HCT116 (cell line): ENCODE measurements at regions not wholly inside any gene's neighbourhood (a gene's known extent, or its start where the extent isn't known, plus 50 kb on each side); places are given as distances from the start of the nearest gene placed in this dataset.

Experiments used
- ATAC-seq: fragments of 200-7000 bp; cut with Tn5 transposase; 2 replicates; pipeline ENCODE4 v1.9.1; 2020; ENCODE audit warnings: mild to moderate bottlenecking, moderate library complexity
- BruUV-seq: library from RNA; stranded (reverse); fragments of 400-500 nt; replicated peaks from 2 replicates; lab custom pipeline; 2021; lab: Mats Ljungman, UMichigan
- CTCF ChIA-PET: fragments of 300-600 bp; sonication (Branson Sonifier 250); formaldehyde crosslinking; loops from one replicate; lab custom pipeline; 2021; ENCODE audit warnings: antibody characterized with exemption; lab: Charles Lee
- POLR2A ChIA-PET: fragments of 300-600, 350-600 bp; sonication (Branson Sonifier 250); formaldehyde crosslinking; loops from one replicate; lab custom pipeline; 2021; ENCODE audit warnings: antibody characterized with exemption; lab: Charles Lee
- RAD21 ChIA-PET, 2 experiments: fragments of 300-600 bp; sonication (Branson Sonifier 250); formaldehyde crosslinking; loops; one replicate each; lab custom pipeline; 2023; ENCODE audit warnings: low total read pairs in 2 of 2; ENCODE audit not compliant: uncharacterized antibody in 2 of 2, unreplicated experiment in 2 of 2, low non-redundant PET in 1 of 2; lab: Charles Lee
- DNase-seq: peaks from one replicate; pipeline ENCODE4 v3.0.0-alpha.2; 2010; ENCODE audit warnings: low read depth, low spot score
- H2AFZ ChIP-seq: fragments of 200-600 bp; shearing (Covaris generic), sonication (generic); 2 replicates; pipeline ENCODE4 v1.6.1; 2017; ENCODE audit warnings: low read depth, mixed run types, mixed read lengths, antibody characterized with exemption, low read length; ENCODE audit not compliant: poor library complexity, severe bottlenecking
- H3K27ac ChIP-seq: 2 replicates; pipeline ENCODE4 v1.5.1; 2012; ENCODE audit warnings: low read depth, low read length
- H3K27me3 ChIP-seq: fragments of 200-600 bp; sonication (generic); 2 replicates; pipeline ENCODE4 v1.6.1; 2016; ENCODE audit warnings: mixed run types, low read length, mixed read lengths; ENCODE audit not compliant: insufficient read depth
- H3K36me3 ChIP-seq, 2 experiments: fragments of 200-500 bp in 1 of 2; fragments of 200-600 bp in 1 of 2; sonication (Bioruptor generic) in 1 of 2; sonication (generic) in 1 of 2; 2 replicates each; pipeline versions ENCODE4 v1.5.1 to v1.6.1; 2014 to 2016; ENCODE audit warnings: low read length in 2 of 2, inconsistent platforms in 1 of 2, mixed read lengths in 1 of 2, mixed run types in 1 of 2; ENCODE audit not compliant: insufficient read depth in 2 of 2, control insufficient read depth in 1 of 2
- H3K4me1 ChIP-seq, 2 experiments: fragments of 200-600 bp in 1 of 2; sonication (generic) in 1 of 2; 2 replicates each; pipeline versions ENCODE4 v1.5.1 to v1.6.1; 2012 to 2017; ENCODE audit warnings: low read length in 2 of 2, inconsistent platforms in 1 of 2, mild to moderate bottlenecking in 1 of 2, mixed read lengths in 1 of 2, mixed run types in 1 of 2, moderate library complexity in 1 of 2; ENCODE audit not compliant: insufficient read depth in 2 of 2, control insufficient read depth in 1 of 2
- H3K4me2 ChIP-seq: fragments of 200-600 bp; sonication (generic); 2 replicates; pipeline ENCODE4 v1.6.1; 2017; ENCODE audit warnings: mixed run types, low read length, mixed read lengths
- H3K4me3 ChIP-seq, 2 experiments: fragments of 200-600 bp in 1 of 2; sonication (generic) in 1 of 2; replicated peaks in 1 of 2; 2 replicates each; pipeline ENCODE4 v1.5.1; 2011 to 2016; ENCODE audit warnings: low read length in 2 of 2, control low read depth in 1 of 2, low read depth in 1 of 2, mild to moderate bottlenecking in 1 of 2, mixed read lengths in 1 of 2, mixed run types in 1 of 2
- H3K79me2 ChIP-seq: fragments of 200-600 bp; sonication (generic); 2 replicates; pipeline ENCODE4 v1.6.1; 2017; ENCODE audit warnings: mild to moderate bottlenecking, mixed run types, low read length, moderate library complexity, mixed read lengths; ENCODE audit not compliant: insufficient read depth
- H3K9ac ChIP-seq: fragments of 200-600 bp; sonication (generic); 2 replicates; pipeline ENCODE4 v1.6.1; 2016; ENCODE audit warnings: low read length, mixed read lengths
- H3K9me2 ChIP-seq: fragments of 200-600 bp; sonication (generic), shearing (Covaris generic); 2 replicates; pipeline ENCODE4 v1.6.1; 2017; ENCODE audit warnings: mixed run types, mild to moderate bottlenecking, moderate library complexity; ENCODE audit not compliant: insufficient read depth
- H3K9me3 ChIP-seq, 2 experiments: fragments of 200-500 bp in 1 of 2; fragments of 200-600 bp in 1 of 2; sonication (Bioruptor generic) in 1 of 2; sonication (generic) in 1 of 2; 2 replicates each; pipeline ENCODE4 v1.6.1; 2014 to 2017; ENCODE audit warnings: low read length in 2 of 2, mixed read lengths in 2 of 2, inconsistent platforms in 1 of 2, low read depth in 1 of 2, mild to moderate bottlenecking in 1 of 2, mixed run types in 1 of 2, moderate library complexity in 1 of 2; ENCODE audit not compliant: control insufficient read depth in 1 of 2, insufficient read depth in 1 of 2
- H4K20me1 ChIP-seq: fragments of 200-600 bp; sonication (generic), shearing (Covaris generic); 2 replicates; pipeline ENCODE4 v1.6.1; 2017; ENCODE audit warnings: mixed run types, mild to moderate bottlenecking, moderate library complexity; ENCODE audit not compliant: insufficient read depth
- CBX3 ChIP-seq: IDR thresholded peaks from 2 replicates; pipeline ENCODE4 v1.6.1; 2012; ENCODE audit warnings: low read depth
- EGR1 ChIP-seq: IDR thresholded peaks from 2 replicates; pipeline ENCODE4 v1.6.1; 2012; ENCODE audit warnings: low read depth
- EZH2 ChIP-seq: fragments of 200-600 bp; sonication (generic); IDR thresholded peaks from 2 replicates; pipeline ENCODE4 v1.6.1; 2017; ENCODE audit warnings: antibody characterized with exemption, mixed run types
- POLR2A ChIP-seq: IDR thresholded peaks from 2 replicates; pipeline ENCODE4 v1.7.0; 2011; ENCODE audit warnings: borderline replicate concordance; ENCODE audit not compliant: insufficient read depth, insufficient read length; ENCODE audit errors: extremely low read depth
- SIN3A ChIP-seq: IDR thresholded peaks from 2 replicates; pipeline ENCODE4 v1.6.1; 2012; ENCODE audit warnings: low read depth
- SP1 ChIP-seq: IDR thresholded peaks from 2 replicates; pipeline ENCODE4 v1.6.1; 2012; ENCODE audit warnings: low read depth
- SRF ChIP-seq: IDR thresholded peaks from 2 replicates; pipeline ENCODE4 v1.6.1; 2012; ENCODE audit warnings: low read depth
- TCF7L2 ChIP-seq: IDR thresholded peaks from 2 replicates; pipeline ENCODE4 v1.7.0; 2011; ENCODE audit warnings: borderline replicate concordance, inconsistent platforms; ENCODE audit not compliant: insufficient read depth, insufficient read length; ENCODE audit errors: extremely low read depth
- YY1 ChIP-seq: IDR thresholded peaks from 2 replicates; pipeline ENCODE4 v1.6.1; 2011; ENCODE audit warnings: low read length, low read depth, moderate library complexity, mild to moderate bottlenecking; ENCODE audit not compliant: insufficient replicate concordance; ENCODE audit errors: extremely low read depth
- ZFX ChIP-seq: fragments of 450-650 bp; IDR thresholded peaks from 2 replicates; pipeline ENCODE4 v1.6.1; 2017
- ZNF274 ChIP-seq: fragments of 200-500 bp; sonication (Bioruptor generic); IDR thresholded peaks from 2 replicates; pipeline ENCODE4 v1.6.1; 2014; ENCODE audit warnings: mild to moderate bottlenecking, low read depth, low read length, inconsistent platforms
- intact Hi-C: fragments of 100-400 bp; cut with micrococcal nuclease; formaldehyde crosslinking; loops from 2 replicates; pipeline ENCODE4 v1.10.0; 2022
- TF ChIP-seq, protein P1 (sequence below), 3 experiments: fragments of 200-600 bp in 1 of 3; sonication (generic) in 1 of 3; IDR thresholded peaks in 2 of 3; conservative IDR thresholded peaks in 1 of 3; 2 replicates each; pipeline ENCODE4 v1.5.1; 2012 to 2017; ENCODE audit warnings: low read depth in 2 of 3, low read length in 2 of 3, antibody characterized with exemption in 1 of 3, borderline replicate concordance in 1 of 3, control low read depth in 1 of 3, mild to moderate bottlenecking in 1 of 3, mixed read lengths in 1 of 3, mixed run types in 1 of 3, moderate library complexity in 1 of 3; ENCODE audit not compliant: insufficient read depth in 1 of 3
- TF ChIP-seq, protein P2 (sequence below): IDR thresholded peaks from 2 replicates; pipeline ENCODE4 v1.6.1; 2012
- TF ChIP-seq, protein P3 (sequence below): IDR thresholded peaks from 2 replicates; pipeline ENCODE4 v1.6.1; 2012; ENCODE audit warnings: low read depth

DNA sequence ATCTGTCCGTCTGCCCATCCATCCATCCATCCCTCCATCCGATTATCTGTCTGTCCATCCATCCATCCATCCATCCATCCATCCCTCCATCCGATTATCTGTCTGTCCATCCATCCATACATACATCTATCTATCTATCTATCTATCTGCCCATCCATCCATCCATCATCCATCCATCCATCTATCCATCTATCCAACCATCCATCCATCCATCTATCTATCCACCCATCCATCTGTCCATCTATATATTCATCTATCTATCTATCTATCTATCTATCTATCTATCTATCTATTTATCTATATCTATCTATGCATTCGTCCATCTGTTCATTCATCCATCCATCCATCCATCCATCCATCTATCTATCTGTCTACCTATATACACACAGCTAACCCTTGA, 471.1 kb upstream of the ZNF507 start:
- ATAC-seq, result no peak
- no TSS peak for BruUV-seq
- Histone ChIP-seq H3K4me1 (no peaks in the 10 kb centered on the region), H3K4me3 (no peak overlapping the region), H3K9me3 (peaks cover 10 to 35% of the 10 kb centered on the region in 2 experiments; a peak in 2 of 4 replicates), H4K20me1 (no peaks in the 10 kb centered on the region), H3K36me3 (no peaks in the 10 kb centered on the region), H3K4me2 (no peak overlapping the region), H3K27me3 (no peaks in the 10 kb centered on the region), H3K9me2 (no peaks in the 10 kb centered on the region), H3K9ac (no peak overlapping the region), H3K79me2 (no peaks in the 10 kb centered on the region), H3K27ac (no peak overlapping the region), H2AFZ (no peak overlapping the region)
- intact Hi-C loops, result no loop called here
- DNase-seq, result no peak
- ChIA-PET RAD21 (no interaction called here), CTCF (no interaction called here), POLR2A (no interaction called here)
- TF ChIP-seq YY1, result no peak
- no peak for TF ChIP-seq TCF7L2
- TF ChIP-seq, protein P1, sequence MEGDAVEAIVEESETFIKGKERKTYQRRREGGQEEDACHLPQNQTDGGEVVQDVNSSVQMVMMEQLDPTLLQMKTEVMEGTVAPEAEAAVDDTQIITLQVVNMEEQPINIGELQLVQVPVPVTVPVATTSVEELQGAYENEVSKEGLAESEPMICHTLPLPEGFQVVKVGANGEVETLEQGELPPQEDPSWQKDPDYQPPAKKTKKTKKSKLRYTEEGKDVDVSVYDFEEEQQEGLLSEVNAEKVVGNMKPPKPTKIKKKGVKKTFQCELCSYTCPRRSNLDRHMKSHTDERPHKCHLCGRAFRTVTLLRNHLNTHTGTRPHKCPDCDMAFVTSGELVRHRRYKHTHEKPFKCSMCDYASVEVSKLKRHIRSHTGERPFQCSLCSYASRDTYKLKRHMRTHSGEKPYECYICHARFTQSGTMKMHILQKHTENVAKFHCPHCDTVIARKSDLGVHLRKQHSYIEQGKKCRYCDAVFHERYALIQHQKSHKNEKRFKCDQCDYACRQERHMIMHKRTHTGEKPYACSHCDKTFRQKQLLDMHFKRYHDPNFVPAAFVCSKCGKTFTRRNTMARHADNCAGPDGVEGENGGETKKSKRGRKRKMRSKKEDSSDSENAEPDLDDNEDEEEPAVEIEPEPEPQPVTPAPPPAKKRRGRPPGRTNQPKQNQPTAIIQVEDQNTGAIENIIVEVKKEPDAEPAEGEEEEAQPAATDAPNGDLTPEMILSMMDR (IDR thresholded peaks at IDR 0.05 in 2 of 3, conservative IDR thresholded peaks at IDR 0.05 in 1 of 3; ENCODE audit: borderline replicate concordance in 1 of 3, insufficient read depth in 1 of 3, low read depth in 2 of 3, low read length in 2 of 3), result no peak
- TF ChIP-seq, protein P2, sequence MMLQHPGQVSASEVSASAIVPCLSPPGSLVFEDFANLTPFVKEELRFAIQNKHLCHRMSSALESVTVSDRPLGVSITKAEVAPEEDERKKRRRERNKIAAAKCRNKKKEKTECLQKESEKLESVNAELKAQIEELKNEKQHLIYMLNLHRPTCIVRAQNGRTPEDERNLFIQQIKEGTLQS, result no peak
- no peak for TF ChIP-seq CBX3
- TF ChIP-seq EGR1, result no peak
- TF ChIP-seq SIN3A, result no peak
- TF ChIP-seq SRF, result no peak

DNA sequence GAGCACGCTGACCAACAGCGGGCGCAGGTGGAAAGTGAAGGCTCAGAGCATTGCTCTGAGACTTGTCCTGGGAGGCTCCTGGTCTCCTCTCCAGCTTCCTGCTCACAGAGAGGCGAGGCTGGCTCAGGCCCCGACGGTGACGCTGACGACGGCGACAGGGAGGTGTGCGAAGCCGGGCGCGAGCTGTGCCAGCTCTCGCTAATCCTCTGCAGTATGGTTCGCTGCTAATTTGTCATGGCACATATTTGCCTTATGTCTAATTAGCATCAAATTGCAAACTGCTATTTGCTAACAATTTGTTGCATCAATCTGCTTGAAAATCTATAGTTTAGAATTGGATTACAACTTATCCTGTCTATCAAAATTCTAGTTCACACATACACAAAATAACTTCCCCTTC, 469.8 kb upstream of the ZNF507 start:
- no peak for DNase-seq

More for the DNA sequence above, 469.8 kb upstream of the ZNF507 start:
- POLR2A ChIA-PET, result no interaction called here
- Histone ChIP-seq H3K27me3 (no peaks in the 10 kb centered on the region), H3K4me1 (no peaks in the 10 kb centered on the region), H3K9ac (no peak overlapping the region), H4K20me1 (no peaks in the 10 kb centered on the region), H3K36me3 (no peaks in the 10 kb centered on the region), H3K4me3 (no peak overlapping the region), H3K79me2 (no peaks in the 10 kb centered on the region), H2AFZ (no peak overlapping the region), H3K9me3 (peaks cover 13 to 26% of the 10 kb centered on the region in 2 experiments; a peak in 2 of 4 replicates), H3K9me2 (no peaks in the 10 kb centered on the region), H3K27ac (no peak overlapping the region), H3K4me2 (no peak overlapping the region)
- RAD21 ChIA-PET, result no interaction called here
- CTCF ChIA-PET, result no interaction called here
- BruUV-seq, result no TSS peak
- TF ChIP-seq, protein P3, sequence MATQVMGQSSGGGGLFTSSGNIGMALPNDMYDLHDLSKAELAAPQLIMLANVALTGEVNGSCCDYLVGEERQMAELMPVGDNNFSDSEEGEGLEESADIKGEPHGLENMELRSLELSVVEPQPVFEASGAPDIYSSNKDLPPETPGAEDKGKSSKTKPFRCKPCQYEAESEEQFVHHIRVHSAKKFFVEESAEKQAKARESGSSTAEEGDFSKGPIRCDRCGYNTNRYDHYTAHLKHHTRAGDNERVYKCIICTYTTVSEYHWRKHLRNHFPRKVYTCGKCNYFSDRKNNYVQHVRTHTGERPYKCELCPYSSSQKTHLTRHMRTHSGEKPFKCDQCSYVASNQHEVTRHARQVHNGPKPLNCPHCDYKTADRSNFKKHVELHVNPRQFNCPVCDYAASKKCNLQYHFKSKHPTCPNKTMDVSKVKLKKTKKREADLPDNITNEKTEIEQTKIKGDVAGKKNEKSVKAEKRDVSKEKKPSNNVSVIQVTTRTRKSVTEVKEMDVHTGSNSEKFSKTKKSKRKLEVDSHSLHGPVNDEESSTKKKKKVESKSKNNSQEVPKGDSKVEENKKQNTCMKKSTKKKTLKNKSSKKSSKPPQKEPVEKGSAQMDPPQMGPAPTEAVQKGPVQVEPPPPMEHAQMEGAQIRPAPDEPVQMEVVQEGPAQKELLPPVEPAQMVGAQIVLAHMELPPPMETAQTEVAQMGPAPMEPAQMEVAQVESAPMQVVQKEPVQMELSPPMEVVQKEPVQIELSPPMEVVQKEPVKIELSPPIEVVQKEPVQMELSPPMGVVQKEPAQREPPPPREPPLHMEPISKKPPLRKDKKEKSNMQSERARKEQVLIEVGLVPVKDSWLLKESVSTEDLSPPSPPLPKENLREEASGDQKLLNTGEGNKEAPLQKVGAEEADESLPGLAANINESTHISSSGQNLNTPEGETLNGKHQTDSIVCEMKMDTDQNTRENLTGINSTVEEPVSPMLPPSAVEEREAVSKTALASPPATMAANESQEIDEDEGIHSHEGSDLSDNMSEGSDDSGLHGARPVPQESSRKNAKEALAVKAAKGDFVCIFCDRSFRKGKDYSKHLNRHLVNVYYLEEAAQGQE, result no peak
- TF ChIP-seq ZFX (no peak), POLR2A (no peak), EZH2 (no peak), ZNF274 (no peak), YY1 (no peak), SP1 (no peak), SIN3A (no peak)
- intact Hi-C loops, result no loop called here
- ATAC-seq, result no peak
